ENCODE measurements at regions not wholly inside any gene's neighbourhood (a gene's known extent, or its start where the extent isn't known, plus 50 kb on each side); places are given as distances from the start of the nearest gene placed in this dataset.

DNA sequence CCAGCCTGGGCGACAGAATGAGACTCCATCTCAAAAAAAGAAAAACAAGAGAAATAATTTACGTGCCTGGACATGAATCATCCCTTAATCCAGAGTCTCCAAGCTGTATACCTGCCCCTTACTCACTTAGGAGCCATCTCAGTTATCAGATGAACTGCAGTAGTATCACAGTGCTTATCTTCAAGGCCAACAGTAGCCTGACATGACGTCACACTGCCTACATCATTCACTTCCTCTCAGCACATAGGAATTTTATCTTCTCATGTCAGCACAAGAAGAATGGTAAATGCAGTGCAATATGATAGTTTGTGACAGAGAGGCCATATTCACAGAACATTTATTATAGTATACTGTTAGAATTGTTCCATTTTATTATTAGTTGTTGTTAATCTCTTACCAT, 216.6 kb downstream of the SS18 start:
- no peak for DNase-seq (ENCODE audit: low read depth)

DNA sequence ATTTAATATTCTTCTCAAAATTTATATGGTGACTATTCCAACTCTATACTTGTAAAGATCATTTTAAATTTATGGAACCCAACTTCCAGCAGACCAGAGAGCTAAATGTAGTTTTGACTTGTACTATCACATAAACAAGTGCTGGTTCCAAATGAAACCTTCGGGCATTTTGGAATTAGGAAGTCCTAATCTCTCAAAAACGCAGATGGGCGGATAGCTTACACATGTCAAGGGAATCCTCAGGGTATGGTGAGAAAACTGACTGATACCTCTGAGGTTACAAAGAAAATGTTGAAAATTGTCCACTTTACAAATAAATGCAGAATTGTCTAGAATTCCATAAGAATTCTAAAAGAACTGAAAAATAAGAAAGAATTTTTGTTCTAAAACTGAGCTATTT, 224.1 kb downstream of the SS18 start:
- no peak for DNase-seq (ENCODE audit: low read depth)

DNA sequence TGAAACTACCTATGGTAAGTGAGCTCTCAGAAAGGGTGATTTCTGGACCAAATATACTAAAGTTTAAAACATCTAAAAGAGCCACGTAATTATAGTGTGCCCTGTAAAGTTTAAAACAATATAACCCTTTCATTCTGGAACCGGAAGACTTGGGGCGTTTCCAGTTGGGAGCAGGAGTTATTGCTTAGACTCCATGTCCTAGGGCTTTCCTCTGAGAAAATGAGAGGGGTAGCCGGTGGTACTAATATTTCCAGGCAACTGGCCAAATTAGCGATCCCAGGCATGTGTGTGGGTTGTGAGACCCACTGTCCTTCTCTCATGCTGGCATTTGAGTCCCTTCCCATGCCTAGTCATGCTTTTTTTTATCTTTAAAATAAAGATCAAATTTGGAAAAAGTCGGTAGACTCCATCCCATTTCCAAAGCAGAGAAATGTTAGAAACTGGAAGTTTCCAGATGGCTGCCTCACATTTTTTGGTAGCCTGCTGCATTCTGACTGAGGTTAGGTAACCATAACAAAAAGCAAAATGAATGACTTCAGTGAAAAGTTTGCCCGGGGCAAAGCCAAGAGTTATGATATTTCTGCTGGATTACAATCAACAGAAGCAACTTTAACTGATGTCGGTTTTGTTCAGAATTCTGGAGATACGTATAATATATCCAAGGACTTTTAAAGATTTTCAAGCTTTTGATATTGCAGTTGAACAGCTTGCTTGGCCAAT, 227.4 kb downstream of the SS18 start:
- DNase-seq (ENCODE audit: low read depth): no peak

DNA sequence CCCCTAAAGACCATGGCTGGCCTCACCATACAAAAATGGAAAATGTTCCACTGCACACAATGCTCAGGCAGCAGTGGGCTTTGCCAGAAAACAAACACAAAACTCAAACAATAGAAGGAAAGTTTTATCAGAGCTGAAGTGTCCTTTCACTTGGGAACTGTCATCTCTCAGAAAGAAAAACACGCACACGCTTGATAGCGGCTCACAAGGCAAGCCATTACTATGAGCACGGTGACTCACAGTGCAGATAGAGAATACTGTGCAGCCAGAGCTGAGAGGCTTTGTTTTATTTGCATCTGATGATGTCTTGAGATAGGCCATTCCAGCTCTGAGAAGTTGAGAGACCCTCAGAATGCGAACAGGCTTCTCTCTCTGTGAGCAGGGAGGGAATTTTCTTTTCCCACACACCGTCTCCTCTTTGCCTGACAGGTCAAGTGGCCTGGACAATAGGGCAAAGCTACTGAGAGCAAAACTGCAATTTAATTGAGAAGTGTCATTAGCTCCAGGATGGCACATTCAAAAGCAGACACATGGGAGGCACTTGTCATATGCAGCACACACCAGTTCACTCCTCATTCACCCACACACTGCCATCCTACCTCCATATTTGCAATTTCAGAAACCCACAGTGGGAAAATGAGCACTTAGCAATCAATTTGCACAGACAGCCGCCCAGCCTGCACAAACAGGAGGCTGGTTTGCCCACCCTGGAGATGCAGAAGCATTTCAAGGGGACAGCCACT, 236.6 kb downstream of the SS18 start:
- no peak for DNase-seq (ENCODE audit: low read depth)

DNA sequence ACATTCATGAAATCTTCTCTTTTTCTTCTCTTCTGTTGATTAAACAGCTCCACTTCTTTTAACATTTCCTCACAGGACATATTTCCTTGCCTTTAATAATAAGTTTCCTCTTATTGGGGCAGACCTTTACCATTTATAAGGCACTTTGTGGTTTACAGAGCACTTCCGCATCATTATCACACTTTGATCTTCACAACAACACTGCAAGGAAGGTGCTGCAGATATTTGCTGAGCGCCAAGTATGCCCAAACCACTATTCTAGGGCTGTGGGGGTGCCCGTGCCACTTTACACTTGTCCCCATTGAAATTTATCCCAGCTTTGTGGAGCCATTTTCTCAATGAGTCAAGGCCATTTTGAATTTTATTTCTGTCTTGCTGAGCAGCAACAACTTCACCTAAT, 246.6 kb downstream of the SS18 start:
- no peak for DNase-seq (ENCODE audit: low read depth)

DNA sequence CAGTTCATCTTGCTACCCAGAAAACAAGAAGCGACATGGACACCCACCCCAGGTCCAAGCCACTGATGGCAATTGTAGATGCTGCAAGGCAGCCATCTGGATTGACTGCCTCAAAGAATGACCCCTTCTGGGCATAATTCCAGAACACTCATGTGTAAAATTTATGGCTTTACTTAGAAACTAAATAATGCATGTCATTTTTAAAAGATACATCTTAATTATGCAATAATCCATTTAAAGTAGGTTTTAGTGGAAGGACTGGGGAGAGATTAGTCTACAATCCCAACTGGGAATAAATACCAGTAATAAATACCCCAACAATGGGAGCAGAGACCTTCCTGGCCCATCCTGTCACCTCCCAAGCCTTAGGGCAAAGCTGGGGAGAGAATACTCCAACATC, 247.7 kb downstream of the SS18 start:
- no peak for DNase-seq (ENCODE audit: low read depth)

DNA sequence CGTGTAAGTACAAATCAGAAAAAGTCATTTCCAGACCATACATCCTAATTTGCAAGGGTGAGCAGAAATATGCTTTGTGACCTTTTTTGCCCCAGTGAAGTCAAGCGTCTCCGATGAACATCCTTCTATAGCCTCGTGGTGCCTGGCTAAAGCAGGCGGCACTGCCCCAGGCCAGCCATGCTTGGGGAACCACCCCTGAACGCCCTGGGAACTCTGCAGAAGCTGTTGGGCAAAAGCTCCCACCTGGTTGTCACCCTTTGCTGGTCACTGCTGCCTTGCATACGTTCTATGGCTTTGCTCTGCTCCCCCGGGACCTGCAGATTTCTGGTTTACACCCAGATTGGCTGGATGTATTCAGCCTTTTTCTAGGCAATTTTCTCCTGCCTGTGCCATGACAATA, 256.4 kb downstream of the SS18 start:
- no peak for DNase-seq (ENCODE audit: low read depth)

DNA sequence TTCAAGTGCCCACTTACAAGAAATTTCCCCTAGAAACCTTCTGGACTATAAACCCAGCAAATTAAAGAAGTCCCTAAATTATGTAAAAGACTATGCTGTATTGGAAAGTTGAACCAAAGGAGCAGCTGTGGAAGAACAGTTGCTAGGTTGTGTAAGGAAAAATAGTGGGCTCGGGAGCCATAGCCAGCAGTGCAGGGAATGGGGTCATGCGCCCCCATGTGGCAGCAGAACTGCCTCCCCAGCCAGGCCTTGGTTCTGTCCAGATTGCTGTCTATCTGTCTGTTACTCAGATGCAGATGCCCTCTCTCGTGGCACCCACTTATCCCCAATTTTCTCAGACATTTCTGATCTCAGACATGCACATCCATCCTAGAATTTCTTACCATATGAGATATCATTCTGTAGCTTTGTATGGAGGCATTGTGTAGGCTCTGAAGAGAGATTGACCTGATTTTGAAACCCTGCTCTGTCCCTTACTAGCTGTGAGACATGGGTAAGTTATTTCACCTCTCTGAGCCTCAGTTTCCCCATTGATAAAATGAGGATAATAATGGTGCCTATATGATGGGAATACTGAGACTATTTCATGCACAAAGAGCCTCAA, 258.3 kb downstream of the SS18 start:
- DNase-seq (ENCODE audit: low read depth): peak; percentile 3

DNA sequence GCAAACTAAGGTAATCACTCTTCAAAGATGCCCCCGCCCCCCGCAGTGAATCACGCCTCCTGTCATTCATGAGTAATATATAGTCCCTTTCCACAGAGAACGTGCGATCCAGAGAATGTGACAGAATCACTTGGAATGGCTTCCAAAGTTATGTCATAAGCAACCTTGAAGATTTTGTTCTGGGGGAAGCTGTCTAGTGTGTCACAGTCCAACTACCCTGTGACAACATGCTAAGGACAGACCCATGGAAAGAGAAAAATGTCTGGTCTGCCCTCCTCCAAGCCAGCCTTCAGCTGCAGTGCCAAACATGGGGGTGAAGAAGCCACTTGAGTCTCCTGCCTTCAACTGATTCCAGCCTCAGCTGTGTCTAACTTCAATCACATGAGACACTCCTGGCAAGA, 259.1 kb downstream of the SS18 start:
- DNase-seq (ENCODE audit: low read depth): no peak

DNA sequence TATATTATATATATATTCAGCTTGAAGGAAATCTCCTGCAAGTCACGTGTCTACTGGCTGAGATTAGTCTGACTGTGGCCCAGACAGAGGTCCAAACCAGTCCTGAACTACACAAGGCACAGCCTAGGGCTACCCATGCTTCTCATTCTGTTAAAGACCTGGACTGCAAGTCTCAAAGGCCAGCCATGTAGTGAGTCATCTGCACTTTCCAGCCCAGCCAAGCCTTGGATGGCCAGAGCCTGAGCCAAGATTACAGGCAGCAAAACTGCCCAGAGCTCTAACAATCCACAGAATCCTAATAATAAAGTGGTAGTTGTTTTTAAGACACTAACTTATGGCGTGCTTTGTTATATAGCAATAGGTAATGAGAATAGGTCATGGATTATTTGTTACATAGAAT, 259.6 kb downstream of the SS18 start:
- no peak for DNase-seq (ENCODE audit: low read depth)

DNA sequence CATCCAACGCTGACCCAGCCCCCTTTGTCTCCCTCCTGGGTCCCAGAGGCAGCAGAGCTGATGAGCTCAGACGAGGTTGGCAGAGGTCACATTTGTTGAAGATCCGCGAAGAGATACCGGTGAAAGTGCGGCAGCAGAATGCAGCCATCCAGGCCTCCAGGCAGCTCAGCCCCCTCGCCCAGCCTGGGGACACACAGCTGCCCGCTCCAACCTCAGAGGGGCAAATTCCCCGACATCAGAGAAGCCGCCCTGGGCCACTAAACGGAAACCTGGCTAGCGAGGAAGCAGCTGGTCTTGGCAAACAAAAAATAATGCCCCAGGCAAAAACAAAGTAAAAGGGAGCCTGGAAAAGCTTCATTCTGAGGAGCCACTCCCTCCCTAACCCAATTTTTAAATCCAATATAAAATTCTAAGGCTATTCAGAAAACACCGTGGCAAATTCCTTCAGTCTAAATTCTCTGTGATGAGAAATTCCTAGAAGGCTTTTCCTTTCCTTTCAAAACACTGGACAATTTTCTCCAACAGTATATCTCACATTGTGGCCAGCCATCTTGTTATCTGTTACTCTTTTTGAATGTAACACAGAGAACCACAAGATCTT, 262.4 kb downstream of the SS18 start:
- no peak for DNase-seq (ENCODE audit: low read depth)

DNA sequence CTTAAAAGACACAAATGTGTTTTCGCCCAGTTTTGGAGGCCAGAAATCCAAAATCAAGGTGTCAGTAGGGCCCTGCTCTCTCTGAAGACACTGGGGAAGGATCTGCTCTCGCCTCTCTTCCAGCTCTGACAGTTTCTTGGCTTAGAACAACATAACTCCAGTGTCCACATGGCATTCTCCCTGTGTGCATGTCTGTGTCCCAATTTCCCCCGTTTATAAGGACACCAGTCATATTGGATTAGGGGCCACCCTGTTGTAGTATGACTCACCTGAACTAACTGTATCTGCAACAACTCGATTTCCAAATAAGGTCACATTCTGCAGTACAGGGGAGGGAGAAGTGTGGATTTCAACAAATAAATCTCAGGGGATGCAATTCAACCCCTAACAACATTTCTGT, 263.2 kb downstream of the SS18 start:
- no peak for DNase-seq (ENCODE audit: low read depth)

DNA sequence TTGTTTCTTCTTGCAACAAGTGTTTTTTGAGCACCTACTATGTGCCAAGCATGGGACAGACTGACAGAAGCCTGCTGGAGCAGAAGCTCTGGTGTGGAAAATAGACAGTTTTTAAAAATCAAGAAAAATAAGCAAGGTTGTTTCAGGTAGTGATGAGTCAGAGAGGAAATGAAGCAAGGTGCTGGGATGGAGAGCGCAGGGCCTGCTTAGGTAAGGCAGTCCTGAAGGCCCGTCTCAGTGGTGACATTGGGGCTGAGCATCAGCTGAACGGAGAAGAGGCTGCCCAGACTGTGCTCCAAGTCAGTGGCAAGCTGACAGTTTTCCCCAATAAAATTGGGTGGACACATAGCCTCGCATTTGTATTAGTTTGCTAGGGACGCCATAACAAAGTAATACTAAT, 263.6 kb downstream of the SS18 start:
- no peak for DNase-seq (ENCODE audit: low read depth)

DNA sequence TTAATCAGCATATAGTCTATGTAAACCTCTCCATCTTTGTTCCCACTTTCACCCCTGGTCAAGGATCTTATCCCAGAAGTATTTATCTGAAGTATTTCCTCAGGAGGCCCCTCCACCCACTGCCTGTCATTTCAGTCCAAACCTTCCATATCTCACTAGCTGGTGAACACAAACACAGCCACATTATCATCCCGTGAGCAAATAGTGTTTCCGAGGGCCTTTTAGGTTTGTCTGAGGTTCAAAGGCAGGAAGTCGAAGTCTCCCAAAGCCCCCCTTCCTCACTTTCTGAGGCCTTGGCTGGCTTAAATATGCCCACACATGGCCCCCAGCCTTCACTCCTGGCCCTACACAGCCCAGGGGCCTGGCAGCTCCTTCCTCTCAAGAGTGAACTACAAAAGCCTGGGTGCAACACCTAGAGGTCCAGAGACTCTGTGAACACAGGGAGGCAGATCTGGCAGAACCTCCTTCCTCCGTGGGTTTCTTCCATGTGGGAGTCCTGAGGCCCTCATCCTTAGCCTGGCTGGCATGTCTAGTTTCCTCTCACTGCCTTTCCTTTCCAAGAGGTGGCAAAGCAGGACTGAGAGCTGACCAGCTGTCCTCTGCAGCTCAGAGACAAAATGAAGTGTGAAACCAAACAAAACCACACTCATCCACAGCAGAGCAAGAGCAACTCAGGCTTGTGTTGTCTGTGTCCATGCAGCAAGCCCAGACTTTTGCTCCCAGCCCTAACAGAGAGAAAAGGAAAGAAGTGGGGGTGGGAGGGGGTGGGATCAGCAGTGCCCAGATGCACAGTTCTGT, 264.2 kb downstream of the SS18 start:
- DNase-seq (ENCODE audit: low read depth): no peak

DNA sequence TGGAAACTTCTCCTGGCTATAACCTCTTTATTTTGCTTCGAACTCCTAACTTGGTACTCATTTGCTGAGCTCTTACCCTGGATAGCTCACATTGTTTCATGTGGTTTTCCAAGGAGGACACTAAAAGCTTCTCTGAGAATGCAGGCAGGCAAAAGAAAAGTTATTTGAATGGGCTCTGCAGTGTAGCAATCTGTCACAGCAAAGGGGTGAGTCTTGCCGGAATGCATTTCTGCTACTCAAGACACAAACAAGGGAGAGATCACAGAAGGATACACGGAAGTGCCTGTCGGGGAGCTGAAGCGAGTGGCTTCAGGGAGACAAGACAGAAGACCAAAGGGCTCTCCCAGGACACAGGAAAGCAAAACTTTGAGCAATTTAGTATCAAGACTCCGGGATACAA, 265.4 kb downstream of the SS18 start:
- DNase-seq (ENCODE audit: low read depth): no peak

DNA sequence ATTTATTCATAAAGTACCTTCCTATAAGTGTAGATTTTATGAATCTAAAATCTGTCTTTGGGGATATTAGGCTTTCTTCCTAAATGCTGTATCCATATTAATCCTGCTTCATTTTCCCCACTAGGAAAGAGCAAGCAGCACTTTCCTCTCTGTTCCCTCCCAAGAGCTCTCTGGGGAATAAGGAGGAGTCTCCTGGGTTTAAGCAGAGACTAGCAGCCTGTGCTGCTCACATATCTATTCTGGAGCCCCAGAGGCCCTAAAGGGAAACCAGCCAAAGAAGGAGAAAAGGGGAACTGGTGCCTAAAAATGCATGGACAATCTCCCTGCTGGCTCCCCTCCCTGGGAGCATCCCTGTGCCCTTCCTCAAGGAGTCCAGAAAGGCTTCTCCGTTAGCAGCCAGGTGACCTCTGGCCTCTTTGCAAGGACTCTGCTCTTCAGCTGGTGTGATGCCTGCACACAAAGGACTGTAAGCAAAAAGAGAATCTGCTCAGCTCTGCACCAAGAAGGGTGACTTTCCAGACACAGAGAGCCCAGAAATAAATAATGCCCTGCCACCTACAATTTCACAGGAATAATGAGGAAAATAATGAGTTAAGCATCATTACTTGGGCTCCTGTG, 270.6 kb downstream of the SS18 start:
- no peak for DNase-seq (ENCODE audit: low read depth)

DNA sequence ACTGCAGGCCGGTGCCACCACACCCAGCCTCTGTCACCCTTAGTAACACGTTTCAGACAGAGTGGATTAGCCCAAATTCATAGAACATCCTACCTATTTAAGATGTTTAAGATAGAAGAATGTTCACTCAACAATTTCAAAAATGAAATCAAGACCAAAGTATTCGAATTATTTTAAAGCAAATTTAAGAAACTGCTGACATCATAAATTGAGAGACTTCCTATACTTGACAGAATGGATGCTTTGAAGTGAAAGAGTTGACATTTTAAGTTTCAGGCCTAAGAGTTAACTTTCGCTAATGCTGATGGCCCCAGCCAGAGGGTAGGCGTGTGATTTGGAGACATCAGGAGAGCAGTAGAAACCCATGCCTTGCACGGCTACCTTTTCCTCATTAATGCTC, 271.9 kb downstream of the SS18 start:
- no peak for DNase-seq (ENCODE audit: low read depth)

DNA sequence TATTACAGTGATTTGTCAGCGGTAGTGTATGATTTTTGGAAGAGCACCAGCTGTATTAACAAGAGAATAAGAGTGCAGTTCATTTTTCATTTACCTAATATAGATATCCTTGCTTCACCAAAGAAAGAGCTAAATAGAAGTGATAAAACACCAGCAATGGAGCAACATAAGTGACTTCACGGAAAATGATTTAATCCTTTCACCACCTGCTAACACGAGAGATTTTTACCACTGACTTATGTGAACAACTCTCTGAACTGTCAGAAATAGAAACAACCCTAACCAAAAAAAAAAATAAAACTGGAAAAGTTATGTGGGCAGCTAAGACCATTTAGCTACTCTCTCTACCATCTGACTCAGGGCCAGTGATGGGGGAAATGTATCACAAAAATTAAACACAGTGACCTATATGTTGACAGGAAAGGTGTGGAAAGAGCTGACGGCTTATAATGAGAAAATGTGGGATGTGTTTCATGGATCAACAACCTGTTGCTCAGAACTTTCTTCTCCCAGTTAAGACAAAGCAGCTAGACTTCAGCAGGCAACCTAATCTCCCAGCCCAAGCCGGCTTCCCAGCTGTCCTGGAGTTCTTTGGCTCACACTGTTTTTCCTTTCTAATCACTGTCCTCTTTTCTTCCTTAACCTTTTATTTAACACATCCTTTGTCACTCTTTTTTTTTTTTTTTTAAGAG, 272.7 kb downstream of the SS18 start:
- DNase-seq (ENCODE audit: low read depth): no peak

DNA sequence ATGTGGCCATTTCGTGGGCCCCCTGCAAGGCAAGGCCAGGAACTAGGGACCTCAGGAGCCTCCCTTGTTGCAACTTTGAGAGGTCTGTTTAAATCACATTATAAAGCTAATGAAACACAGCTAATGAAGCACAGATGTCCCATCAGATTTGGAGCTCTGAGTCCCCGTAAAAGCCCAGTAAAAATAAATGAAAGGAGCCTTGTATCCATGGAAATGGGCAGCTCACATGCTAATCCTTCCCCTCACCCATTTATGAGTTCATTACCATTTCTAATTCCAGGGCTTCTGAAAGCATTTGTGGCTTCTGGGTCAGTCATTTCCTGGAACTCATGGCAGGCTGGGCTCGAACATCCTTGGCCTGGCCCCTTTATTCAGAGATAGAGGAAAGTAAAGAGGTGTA, 274.8 kb downstream of the SS18 start:
- DNase-seq (ENCODE audit: low read depth): no peak

DNA sequence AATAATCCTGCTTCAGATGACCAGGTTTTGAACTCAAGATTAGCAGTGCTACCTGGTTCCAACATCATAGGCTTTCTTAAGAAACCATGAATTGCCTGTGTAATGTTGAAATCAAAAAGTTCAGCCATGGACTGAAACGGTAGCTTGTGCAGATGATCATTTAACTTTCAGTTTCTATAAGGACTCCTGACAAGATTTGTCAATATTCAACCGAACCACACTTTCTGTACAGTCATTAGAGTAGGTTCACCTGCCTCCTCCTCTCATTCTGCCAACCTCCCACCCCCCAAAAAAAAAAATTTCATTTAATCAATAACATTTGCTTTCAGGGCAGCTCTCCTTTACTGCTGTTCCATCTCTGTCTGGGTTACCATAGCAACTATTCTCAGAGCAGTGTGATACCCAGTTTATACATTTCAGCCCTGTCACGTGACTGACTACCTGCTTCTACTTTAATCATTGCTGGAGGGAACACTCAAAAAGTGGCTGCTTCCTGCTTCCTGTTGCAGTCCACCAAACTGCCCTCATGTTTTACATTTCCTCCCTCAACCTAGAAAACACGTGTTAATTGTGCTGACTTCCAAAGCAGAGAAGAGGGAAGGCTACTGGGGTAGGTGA, 275.5 kb downstream of the SS18 start:
- DNase-seq (ENCODE audit: low read depth): no peak

DNA sequence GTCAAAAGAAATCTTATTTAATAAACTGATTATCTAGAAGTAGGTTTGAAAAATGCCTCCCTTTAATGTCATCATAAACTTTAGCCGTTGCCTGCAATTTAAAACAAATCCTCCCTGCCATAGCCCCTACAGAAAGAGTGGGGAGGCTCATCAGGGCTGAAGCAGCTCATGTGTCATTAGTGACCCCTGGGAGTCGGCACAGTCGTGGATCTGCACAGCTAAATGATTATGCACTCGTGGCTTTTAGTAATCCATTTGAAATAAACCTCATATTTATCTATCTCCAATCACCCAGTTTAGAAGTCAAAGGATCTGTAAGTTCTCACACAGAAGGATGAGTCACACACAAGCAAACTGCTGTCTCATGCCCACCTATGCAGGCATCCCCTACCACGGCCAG, 277.3 kb downstream of the SS18 start:
- no peak for DNase-seq (ENCODE audit: low read depth)

All from activated T-cell treated with anti-CD3 and anti-CD28 coated beads for 48 hours (primary cell).